H1 (cell line): ENCODE measurements at regions not wholly inside any gene's neighbourhood (a gene's known extent, or its start where the extent isn't known, plus 50 kb on each side); places are given as distances from the start of the nearest gene placed in this dataset.

ENCODE experiments used
- CTCF ChIA-PET: fragments of 300-600 bp; sonication (Branson Sonifier 250); formaldehyde crosslinking; loops from one replicate; lab custom pipeline; 2021; ENCODE audit not compliant: partially characterized antibody; lab: Charles Lee
- POLR2A ChIA-PET: fragments of 300-600 bp; sonication (Branson Sonifier 250); formaldehyde crosslinking; loops from one replicate; lab custom pipeline; 2021; ENCODE audit warnings: inconsistent platforms; ENCODE audit not compliant: partially characterized antibody; lab: Charles Lee
- DNase-seq, 2 experiments: peaks; one replicate each; pipeline versions ENCODE4 v3.0.0 to v3.0.0-alpha.2; 2010 to 2022; ENCODE audit warnings: low spot score in 2 of 2, low read depth in 1 of 2, mixed read lengths in 1 of 2
- FAIRE-seq: peaks from 2 replicates; lab custom pipeline; 2011; peaks lifted over from hg19 to GRCh38; lab: Jason Lieb, UNC
- H2AFZ ChIP-seq: 2 replicates; pipeline ENCODE4 v1.8.1; 2012; ENCODE audit warnings: low read length, inconsistent platforms
- H2AK5ac ChIP-seq: 2 replicates; pipeline ENCODE4 v1.6.1; 2013; ENCODE audit warnings: low read depth, low read length
- H2BK120ac ChIP-seq: replicated peaks from 2 replicates; pipeline ENCODE3; 2013; ENCODE audit warnings: low read depth, low read length, inconsistent platforms
- H2BK12ac ChIP-seq: 2 replicates; pipeline ENCODE4 v1.6.1; 2013; ENCODE audit warnings: low read depth, low read length
- H2BK15ac ChIP-seq: 2 replicates; pipeline ENCODE4 v1.6.1; 2013; ENCODE audit warnings: low read length
- H2BK20ac ChIP-seq: 2 replicates; pipeline ENCODE4 v1.6.1; 2013; ENCODE audit warnings: low read length
- H2BK5ac ChIP-seq: 2 replicates; pipeline ENCODE4 v1.6.1; 2013; ENCODE audit warnings: low read depth, low read length
- H3K14ac ChIP-seq: 2 replicates; pipeline ENCODE4 v1.6.1; 2013; ENCODE audit warnings: inconsistent platforms; ENCODE audit not compliant: insufficient read length
- H3K18ac ChIP-seq: 2 replicates; pipeline ENCODE4 v1.6.1; 2013; ENCODE audit warnings: low read length; ENCODE audit errors: extremely low read depth
- H3K23ac ChIP-seq: 2 replicates; pipeline ENCODE4 v1.6.1; 2013; ENCODE audit warnings: inconsistent platforms; ENCODE audit not compliant: insufficient read length
- H3K23me2 ChIP-seq: 2 replicates; pipeline ENCODE4 v1.6.1; 2013; ENCODE audit warnings: low read depth, low read length
- H3K27ac ChIP-seq: 2 replicates; pipeline ENCODE4 v1.6.1; 2011; ENCODE audit warnings: low read depth, low read length, inconsistent platforms
- H3K27me3 ChIP-seq, 4 experiments: replicated peaks in 1 of 4; 1 replicate in 1 of 4; 2 replicates in 3 of 4; pipeline versions ENCODE4 v1.6.1 to v1.8.1; 2011 to 2013; ENCODE audit warnings: low read length in 3 of 4, mild to moderate bottlenecking in 3 of 4, inconsistent platforms in 2 of 4, mixed read lengths in 2 of 4, moderate library complexity in 1 of 4; ENCODE audit not compliant: control insufficient read depth in 3 of 4, insufficient read depth in 3 of 4; ENCODE audit errors: extremely low read depth in 1 of 4
- H3K36me3 ChIP-seq, 4 experiments: 2 replicates each; pipeline versions ENCODE4 v1.6.1 to v1.8.1; 2011 to 2013; ENCODE audit warnings: mild to moderate bottlenecking in 4 of 4, low read length in 3 of 4, moderate library complexity in 2 of 4, control low read depth in 1 of 4, inconsistent platforms in 1 of 4; ENCODE audit not compliant: insufficient read depth in 4 of 4, control insufficient read depth in 2 of 4
- H3K4ac ChIP-seq: replicated peaks from 2 replicates; pipeline ENCODE3; 2013; ENCODE audit warnings: low read length, low read depth, mixed read lengths, inconsistent platforms; ENCODE audit not compliant: insufficient read length
- H3K4me1 ChIP-seq, 4 experiments: replicated peaks in 1 of 4; 1 replicate in 1 of 4; 2 replicates in 3 of 4; pipeline versions ENCODE4 v1.6.1 to v1.8.1; 2011 to 2013; ENCODE audit warnings: low read length in 3 of 4, inconsistent platforms in 2 of 4, mixed read lengths in 1 of 4; ENCODE audit not compliant: insufficient read depth in 4 of 4, control insufficient read depth in 3 of 4
- H3K4me2 ChIP-seq, 2 experiments: 2 replicates each; pipeline versions ENCODE4 v1.6.1 to v1.8.1; 2011 to 2013; ENCODE audit warnings: low read depth in 2 of 2, low read length in 2 of 2, control low read depth in 1 of 2, inconsistent platforms in 1 of 2, mild to moderate bottlenecking in 1 of 2; ENCODE audit not compliant: insufficient read depth in 1 of 2
- H3K4me3 ChIP-seq, 4 experiments: fragments of 200-600, 300-600 bp in 1 of 4; sonication (generic), shearing (Covaris generic), sonication (Bioruptor Twin) in 1 of 4; 2 replicates each; pipeline versions ENCODE4 v1.5.1 to v1.8.1; 2011 to 2016; ENCODE audit warnings: low read length in 4 of 4, low read depth in 3 of 4, control low read depth in 2 of 4, inconsistent platforms in 2 of 4, mild to moderate bottlenecking in 2 of 4, mixed read lengths in 1 of 4, moderate library complexity in 1 of 4; ENCODE audit not compliant: insufficient read depth in 2 of 4; ENCODE audit errors: extremely low read depth in 1 of 4
- H3K56ac ChIP-seq: replicated peaks from 2 replicates; pipeline ENCODE3; 2013; ENCODE audit warnings: low read depth, mild to moderate bottlenecking, mixed read lengths, low read length, inconsistent platforms; ENCODE audit not compliant: insufficient read length
- H3K79me1 ChIP-seq: 2 replicates; pipeline ENCODE4 v1.6.1; 2013; ENCODE audit warnings: low read depth, low read length, control low read depth
- H3K79me2 ChIP-seq, 2 experiments: 2 replicates each; pipeline versions ENCODE4 v1.6.1 to v1.8.1; 2012 to 2013; ENCODE audit warnings: low read length in 2 of 2, mild to moderate bottlenecking in 2 of 2, inconsistent platforms in 1 of 2; ENCODE audit not compliant: insufficient read depth in 2 of 2, control insufficient read depth in 1 of 2
- H3K9ac ChIP-seq, 4 experiments: replicated peaks in 1 of 4; 1 replicate in 1 of 4; 2 replicates in 3 of 4; pipeline versions ENCODE4 v1.6.1 to v1.8.1; 2011 to 2013; ENCODE audit warnings: low read depth in 3 of 4, low read length in 3 of 4, control low read depth in 2 of 4, mild to moderate bottlenecking in 2 of 4, moderate library complexity in 2 of 4, inconsistent platforms in 1 of 4; ENCODE audit errors: extremely low read depth in 1 of 4
- H3K9me3 ChIP-seq, 2 experiments: 2 replicates each; pipeline versions ENCODE4 v1.6.1 to v1.8.1; 2012 to 2013; ENCODE audit warnings: mild to moderate bottlenecking in 2 of 2, moderate library complexity in 2 of 2, control low read depth in 1 of 2, inconsistent platforms in 1 of 2, low read depth in 1 of 2, low read length in 1 of 2, mixed read lengths in 1 of 2; ENCODE audit not compliant: insufficient read depth in 2 of 2
- H4K20me1 ChIP-seq, 2 experiments: replicated peaks in 1 of 2; 2 replicates each; pipeline versions ENCODE3 to v1.8.1; 2011 to 2013; ENCODE audit warnings: inconsistent platforms in 2 of 2, low read length in 2 of 2, mild to moderate bottlenecking in 1 of 2; ENCODE audit not compliant: insufficient read depth in 2 of 2, control insufficient read depth in 1 of 2
- H4K5ac ChIP-seq: 2 replicates; pipeline ENCODE4 v1.6.1; 2013; ENCODE audit warnings: low read length, low read depth, mixed read lengths, inconsistent platforms; ENCODE audit not compliant: insufficient read length
- H4K8ac ChIP-seq: 2 replicates; pipeline ENCODE4 v1.8.0; 2013; ENCODE audit warnings: mild to moderate bottlenecking, moderate library complexity, low read length, inconsistent platforms; ENCODE audit not compliant: insufficient read depth; ENCODE audit errors: extremely low read depth
- H4K91ac ChIP-seq: replicated peaks from 2 replicates; pipeline ENCODE3; 2013; ENCODE audit warnings: low read length, mixed read lengths, inconsistent platforms; ENCODE audit not compliant: insufficient read length
- WGBS, 2 experiments: shearing (Covaris generic) in 1 of 2; methylation state at CpG; one replicate each; pipeline versions ENCODE4 v1.1.6 to v1.1.7; 2013 to 2015; ENCODE audit warnings: low lambda C conversion rate in 2 of 2, mixed read lengths in 2 of 2, inconsistent platforms in 1 of 2, low coverage in 1 of 2, missing lambda C conversion rate in 1 of 2; ENCODE audit not compliant: insufficient replicate concordance in 2 of 2, insufficient coverage in 1 of 2, insufficient read length in 1 of 2; ENCODE audit errors: extremely low coverage in 1 of 2, missing lambda C conversion rate in 1 of 2; 5-methylcytosine and 5-hydroxymethylcytosine counted together
- TF ChIP-seq, protein P1 (sequence below): IDR thresholded peaks from 2 replicates; pipeline ENCODE4 v1.6.1; 2011; ENCODE audit warnings: low read depth, mild to moderate bottlenecking, low read length; ENCODE audit not compliant: insufficient read depth

DNA sequence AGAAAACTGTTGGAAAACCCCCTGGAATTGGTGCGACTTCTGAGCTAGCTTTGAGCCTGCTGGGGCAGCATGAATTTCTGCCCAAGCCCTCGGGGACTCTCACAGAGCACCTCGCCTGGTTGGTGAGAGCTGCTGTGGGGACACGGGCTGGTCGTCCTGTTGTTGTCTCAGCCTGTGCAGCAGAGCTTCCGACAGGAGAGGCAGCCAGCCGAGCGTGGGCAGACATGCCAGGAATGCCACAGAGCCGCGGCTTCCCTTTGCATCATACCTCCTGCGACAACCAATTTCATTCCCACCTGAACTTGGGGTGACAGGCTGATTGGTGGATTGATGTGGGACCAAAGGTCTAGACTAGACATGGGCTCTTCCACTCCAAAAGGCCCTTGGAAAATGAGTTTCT, 60.2 kb upstream of the NRBF2 start:
- H4K91ac ChIP-seq = no peak overlapping the region
- ChIA-PET CTCF (interaction anchor here (0.6 to 1.7 kb wide), 7 partner anchors 9 to 254 kb away, joined by 3 to 5 read pairs (median 4); no protein-coding TSS in a partner anchor), POLR2A (no interaction called here)
- no peak overlapping the region for H2BK5ac ChIP-seq
- no peak overlapping the region for H2BK20ac ChIP-seq
- FAIRE-seq (no peak), DNase-seq (no peak)
- H3K23me2 ChIP-seq = no peaks in the 10 kb centered on the region
- no peaks in the 10 kb centered on the region for H3K27me3 ChIP-seq
- no peaks in the 10 kb centered on the region for H3K36me3 ChIP-seq
- H4K5ac ChIP-seq = no peak overlapping the region
- no peak overlapping the region for H2BK120ac ChIP-seq
- no peak overlapping the region for H3K4me2 ChIP-seq
- WGBS, 2 experiments = 77% methylated on average over 11 of the region's 11 CpGs; no CpG with 5 or more reads in 1 of the 2 experiments
- no peaks in the 10 kb centered on the region for H3K9me3 ChIP-seq
- H3K4me3 ChIP-seq = no peak overlapping the region
- no peak overlapping the region for H3K27ac ChIP-seq
- H2BK15ac ChIP-seq = no peak overlapping the region
- H3K56ac ChIP-seq = no peak overlapping the region
- H3K9ac ChIP-seq = no peak overlapping the region
- no peak overlapping the region for H4K8ac ChIP-seq
- no peaks in the 10 kb centered on the region for H3K79me2 ChIP-seq
- 0 out of 2 replicates have a peak overlapping the region, but pooled peaks have one; percentile 36 for H2AFZ ChIP-seq
- H3K14ac ChIP-seq = no peak overlapping the region
- no peak overlapping the region for H2AK5ac ChIP-seq
- TF ChIP-seq, protein P1, sequence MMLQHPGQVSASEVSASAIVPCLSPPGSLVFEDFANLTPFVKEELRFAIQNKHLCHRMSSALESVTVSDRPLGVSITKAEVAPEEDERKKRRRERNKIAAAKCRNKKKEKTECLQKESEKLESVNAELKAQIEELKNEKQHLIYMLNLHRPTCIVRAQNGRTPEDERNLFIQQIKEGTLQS = no peak
- TF ChIP-seq, all 59 proteins: peak for 0
- Histone ChIP-seq H4K20me1 (no peaks in the 10 kb centered on the region), H2BK12ac (no peak overlapping the region), H3K23ac (no peak overlapping the region), H3K4ac (no peak overlapping the region), H3K79me1 (no peaks in the 10 kb centered on the region), H3K18ac (no peak overlapping the region), H3K4me1 (no peaks in the 10 kb centered on the region)
